A673 (cell line): ENCODE measurements at regions not wholly inside any gene's neighbourhood (a gene's known extent, or its start where the extent isn't known, plus 50 kb on each side); places are given as distances from the start of the nearest gene placed in this dataset.

ENCODE experiments used
- BruUV-seq: library from RNA; stranded (reverse); fragments of 400-500 nt; replicated peaks from 2 replicates; lab custom pipeline; 2021; lab: Mats Ljungman, UMichigan
- CTCF ChIA-PET: fragments of 300-600 bp; sonication (Branson Sonifier 250); formaldehyde crosslinking; loops from one replicate; lab custom pipeline; 2022; ENCODE audit warnings: antibody characterized with exemption; lab: Charles Lee
- POLR2A ChIA-PET: fragments of 300-600 bp; sonication (Branson Sonifier 250); formaldehyde crosslinking; loops from one replicate; lab custom pipeline; 2022; ENCODE audit warnings: antibody characterized with exemption; ENCODE audit not compliant: low non-redundant PET; lab: Charles Lee
- DNase-seq: peaks from one replicate; pipeline ENCODE4 v3.0.0-alpha.2; 2015; ENCODE audit warnings: low spot score
- H3K27ac ChIP-seq: fragments of 200-600 bp; sonication (generic); 2 replicates; pipeline ENCODE4 v1.5.1; 2016; ENCODE audit warnings: mixed run types, low read depth, mild to moderate bottlenecking, mixed read lengths, antibody characterized with exemption, low read length; ENCODE audit not compliant: poor library complexity, severe bottlenecking
- H3K27me3 ChIP-seq: fragments of 200-600 bp; sonication (generic); replicated peaks from 2 replicates; pipeline ENCODE4 v1.6.1; 2017; ENCODE audit warnings: mixed run types, low read depth, mild to moderate bottlenecking, mixed read lengths, antibody characterized with exemption, low read length; ENCODE audit not compliant: insufficient read depth, poor library complexity
- H3K36me3 ChIP-seq: fragments of 200-600 bp; sonication (generic); 2 replicates; pipeline ENCODE4 v1.6.1; 2016; ENCODE audit warnings: mixed run types, mild to moderate bottlenecking, mixed read lengths, antibody characterized with exemption, low read length; ENCODE audit not compliant: insufficient read depth, poor library complexity, severe bottlenecking
- H3K4me1 ChIP-seq: fragments of 200-600 bp; sonication (generic); 2 replicates; pipeline ENCODE4 v1.6.1; 2017; ENCODE audit warnings: mixed run types, mild to moderate bottlenecking, mixed read lengths, antibody characterized with exemption, low read length; ENCODE audit not compliant: insufficient read depth, poor library complexity, severe bottlenecking
- H3K4me3 ChIP-seq: fragments of 200-600 bp; sonication (generic); 2 replicates; pipeline ENCODE4 v1.5.1; 2016; ENCODE audit warnings: low read depth, mixed run types, mild to moderate bottlenecking, mixed read lengths, low read length; ENCODE audit not compliant: poor library complexity, severe bottlenecking
- H3K9me3 ChIP-seq: fragments of 200-600 bp; sonication (generic); 2 replicates; pipeline ENCODE4 v1.6.1; 2016; ENCODE audit warnings: mixed run types, low read depth, mild to moderate bottlenecking, mixed read lengths, antibody characterized with exemption, low read length; ENCODE audit not compliant: poor library complexity, severe bottlenecking
- CTCF ChIP-seq: fragments of 300-800, 200-600 bp; sonication (generic); conservative IDR thresholded peaks from 2 replicates; pipeline ENCODE4 v1.5.1; 2017; ENCODE audit warnings: low read depth, mild to moderate bottlenecking, antibody characterized with exemption, low read length, moderate library complexity, mixed read lengths
- EZH2 ChIP-seq: fragments of 200-600 bp; sonication (generic); IDR thresholded peaks from 2 replicates; pipeline ENCODE4 v1.6.1; 2017; ENCODE audit warnings: borderline replicate concordance, low read depth, mild to moderate bottlenecking, mixed read lengths, antibody characterized with exemption, low read length; ENCODE audit not compliant: poor library complexity, severe bottlenecking
- intact Hi-C: fragments of 100-400 bp; cut with micrococcal nuclease; formaldehyde crosslinking; loops from one replicate; pipeline ENCODE4 v1.10.0; 2022; ENCODE audit not compliant: unreplicated experiment

DNA sequence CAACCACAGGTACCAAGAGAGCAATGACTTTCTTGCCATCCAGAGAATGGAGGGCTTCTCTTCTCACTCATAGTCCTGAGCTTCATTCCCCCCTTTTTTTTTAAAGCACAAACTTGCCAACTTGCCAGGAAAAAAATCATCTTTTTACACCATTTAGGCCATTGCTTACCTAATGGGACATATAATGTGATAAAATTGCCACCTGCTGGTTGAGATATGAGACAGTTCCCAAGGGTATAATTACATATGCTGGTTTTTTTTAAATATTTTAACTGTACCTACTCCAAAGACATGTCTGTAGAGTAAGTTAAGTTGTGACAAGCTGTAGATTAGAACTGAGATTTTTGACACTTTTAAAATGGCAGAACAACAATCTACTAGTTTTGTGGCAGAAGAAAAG lies 519.1 kb upstream of the SEL1L start:
- no peak for DNase-seq
- Histone ChIP-seq H3K4me1 (no peaks in the 10 kb centered on the region), H3K36me3 (no peaks in the 10 kb centered on the region), H3K9me3 (no peaks in the 10 kb centered on the region), H3K27ac (no peak overlapping the region), H3K4me3 (no peak overlapping the region), H3K27me3 (no peaks in the 10 kb centered on the region)
- no peak for TF ChIP-seq CTCF
- no peak for TF ChIP-seq EZH2
- BruUV-seq = no TSS peak
- POLR2A ChIA-PET = no interaction called here
- CTCF ChIA-PET = no interaction called here
- intact Hi-C loops = no loop called here

- Histone ChIP-seq H3K4me1 (no peaks in the 10 kb centered on the region), H3K27ac (no peak overlapping the region), H3K4me3 (no peak overlapping the region), H3K9me3 (no peaks in the 10 kb centered on the region), H3K36me3 (no peaks in the 10 kb centered on the region), H3K27me3 (no peaks in the 10 kb centered on the region)
- intact Hi-C loops = no loop called here
- POLR2A ChIA-PET = no interaction called here
- DNase-seq = no peak
- CTCF ChIA-PET = no interaction called here
- BruUV-seq = no TSS peak
- no peak for TF ChIP-seq CTCF
Observed at GRCh38 chr14:82055515-82056115, 522.0 kb upstream of the SEL1L start.

GRCh38 chr14:82060219-82060618 lies 526.6 kb upstream of the SEL1L start:
- CTCF ChIA-PET = no interaction called here
- TF ChIP-seq EZH2 (no peak), CTCF (no peak)

More at GRCh38 chr14:82060219-82060618, 526.6 kb upstream of the SEL1L start:
- BruUV-seq = no TSS peak
- H3K27ac ChIP-seq = no peak overlapping the region
- no peaks in the 10 kb centered on the region for H3K4me1 ChIP-seq
- no peaks in the 10 kb centered on the region for H3K36me3 ChIP-seq
- H3K4me3 ChIP-seq = no peak overlapping the region
- no peaks in the 10 kb centered on the region for H3K27me3 ChIP-seq
- intact Hi-C loops = no loop called here
- no peaks in the 10 kb centered on the region for H3K9me3 ChIP-seq
- no peak for DNase-seq
- POLR2A ChIA-PET = no interaction called here
